OCI-LY3 (cell line): ENCODE measurements at regions not wholly inside any gene's neighbourhood (a gene's known extent, or its start where the extent isn't known, plus 50 kb on each side); places are given as distances from the start of the nearest gene placed in this dataset.

Experiments used
- H2AFZ ChIP-seq: fragments of 200-600, 300-600 bp; shearing (Covaris generic); 2 replicates; pipeline ENCODE4 v1.6.0; 2014; ENCODE audit warnings: antibody characterized with exemption, low read depth, low read length
- H3K27ac ChIP-seq: fragments of 200-600, 300-600 bp; sonication (generic); 2 replicates; pipeline ENCODE4 v1.5.1; 2014; ENCODE audit warnings: mild to moderate bottlenecking, low read length, moderate library complexity, mixed read lengths
- H3K27me3 ChIP-seq: fragments of 200-600, 300-600 bp; sonication (generic); 2 replicates; pipeline ENCODE4 v1.6.1; 2014; ENCODE audit warnings: low read depth, low read length, mixed read lengths
- H3K36me3 ChIP-seq: fragments of 200-600, 300-600 bp; sonication (generic); replicated peaks from 2 replicates; pipeline ENCODE3; 2014; ENCODE audit warnings: low read depth, low read length, mixed read lengths
- H3K4me1 ChIP-seq: fragments of 300-600, 200-600 bp; sonication (generic); 2 replicates; pipeline ENCODE4 v1.6.1; 2014; ENCODE audit warnings: low read length, mixed read lengths
- H3K4me2 ChIP-seq: fragments of 200-600, 300-600 bp; sonication (generic); 2 replicates; pipeline ENCODE4 v1.6.1; 2014; ENCODE audit warnings: low read length, mixed read lengths
- H3K4me3 ChIP-seq: fragments of 300-600, 200-600 bp; sonication (generic); 2 replicates; pipeline ENCODE4 v1.5.1; 2014; ENCODE audit warnings: antibody characterized with exemption, mild to moderate bottlenecking, low read length, moderate library complexity
- H3K79me2 ChIP-seq: fragments of 300-600, 200-600 bp; shearing (Covaris generic); 2 replicates; pipeline ENCODE4 v1.6.1; 2014; ENCODE audit warnings: mild to moderate bottlenecking, low read length, mixed read lengths
- H3K9ac ChIP-seq: fragments of 300-600, 200-600 bp; shearing (Covaris generic); 2 replicates; pipeline ENCODE4 v1.6.0; 2014; ENCODE audit warnings: mild to moderate bottlenecking, low read length, moderate library complexity
- H3K9me3 ChIP-seq: fragments of 200-600, 300-600 bp; shearing (Covaris generic); 2 replicates; pipeline ENCODE4 v1.6.1; 2014; ENCODE audit warnings: low read length, mixed read lengths; ENCODE audit not compliant: insufficient read depth
- H4K20me1 ChIP-seq: fragments of 200-600, 300-600 bp; sonication (generic); 2 replicates; pipeline ENCODE4 v1.6.1; 2016; ENCODE audit warnings: low read length, mixed read lengths; ENCODE audit not compliant: insufficient read depth
- EZH2phosphoT487 ChIP-seq: fragments of 200-600 bp; shearing (Covaris generic); IDR thresholded peaks from 2 replicates; pipeline ENCODE4 v1.6.1; 2018; ENCODE audit warnings: antibody characterized with exemption, mixed run types, low read depth
- TF ChIP-seq, protein P1 (sequence below): fragments of 200-600, 300-600 bp; sonication (generic); IDR thresholded peaks from 2 replicates; pipeline ENCODE4 v1.5.1; 2014; ENCODE audit warnings: antibody characterized with exemption, low read length, low read depth

DNA sequence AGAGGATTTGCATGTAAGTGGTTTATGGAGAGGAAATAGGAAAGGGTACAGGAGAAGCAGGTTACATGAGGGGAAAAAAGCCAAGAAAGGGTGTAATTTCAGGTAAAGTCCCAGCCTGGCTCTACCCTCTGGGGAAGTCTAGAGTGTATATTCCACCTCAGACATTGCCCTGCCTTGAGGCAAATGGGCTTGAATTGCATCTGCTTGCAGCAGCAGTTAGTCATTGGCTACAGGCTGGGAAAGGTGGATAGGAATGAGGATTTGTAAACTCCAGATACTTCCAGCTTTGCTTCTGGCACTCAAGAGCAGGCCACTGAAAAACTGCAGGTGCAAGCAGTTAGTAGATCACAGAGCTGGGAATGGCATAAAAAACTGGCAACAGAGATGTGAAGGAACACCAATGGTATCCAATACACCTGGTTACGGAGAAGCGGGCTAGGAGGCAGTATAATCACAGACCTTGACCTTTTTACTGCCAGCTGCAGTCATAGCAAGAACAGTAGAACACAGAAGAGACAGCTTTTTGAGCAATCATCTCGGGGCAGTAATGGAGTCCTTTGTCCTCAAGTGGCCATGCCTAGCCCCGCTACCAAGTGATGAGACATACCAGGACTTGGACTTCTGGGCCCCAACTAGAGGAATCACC lies 226.9 kb upstream of the NRIP1 start:
- Histone ChIP-seq H3K27ac (no peak overlapping the region), H3K27me3 (no peaks in the 10 kb centered on the region), H2AFZ (no peak overlapping the region), H4K20me1 (no peaks in the 10 kb centered on the region), H3K79me2 (no peaks in the 10 kb centered on the region), H3K4me1 (peaks cover 14% of the 10 kb centered on the region; the same call in 1 of the 2 replicates), H3K9me3 (no peaks in the 10 kb centered on the region), H3K9ac (no peak overlapping the region), H3K36me3 (no peaks in the 10 kb centered on the region), H3K4me2 (no peak overlapping the region), H3K4me3 (no peak overlapping the region)
- TF ChIP-seq EZH2phosphoT487, result no peak

DNA sequence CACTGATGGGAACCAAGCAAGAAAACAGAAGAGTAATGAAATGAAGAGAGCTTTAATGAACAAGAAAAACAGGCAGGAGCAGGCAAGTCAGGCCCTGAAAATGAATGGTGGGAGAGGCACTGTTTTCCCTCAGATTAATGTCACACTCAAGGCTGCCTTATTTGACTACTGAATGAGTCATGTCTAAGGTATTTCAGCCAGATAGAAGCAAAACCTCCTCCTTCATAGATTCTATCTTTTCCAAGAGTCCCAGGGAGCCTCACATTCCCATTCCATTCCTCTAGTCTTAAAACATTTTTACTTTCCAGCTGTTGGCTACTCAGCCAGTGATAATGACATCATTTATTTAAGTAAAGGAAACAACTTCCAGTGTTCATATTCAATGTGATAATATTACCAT lies 228.4 kb upstream of the NRIP1 start:
- Histone ChIP-seq H3K27me3 (no peaks in the 10 kb centered on the region), H3K9ac (no peak overlapping the region), H3K4me1 (peaks cover 14% of the 10 kb centered on the region; the same call in 1 of the 2 replicates), H3K9me3 (no peaks in the 10 kb centered on the region), H3K4me3 (no peak overlapping the region), H3K79me2 (no peaks in the 10 kb centered on the region), H3K27ac (no peak overlapping the region), H3K4me2 (no peak overlapping the region), H4K20me1 (no peaks in the 10 kb centered on the region), H2AFZ (no peak overlapping the region), H3K36me3 (no peaks in the 10 kb centered on the region)
- no peak for TF ChIP-seq EZH2phosphoT487
- TF ChIP-seq, protein P1, sequence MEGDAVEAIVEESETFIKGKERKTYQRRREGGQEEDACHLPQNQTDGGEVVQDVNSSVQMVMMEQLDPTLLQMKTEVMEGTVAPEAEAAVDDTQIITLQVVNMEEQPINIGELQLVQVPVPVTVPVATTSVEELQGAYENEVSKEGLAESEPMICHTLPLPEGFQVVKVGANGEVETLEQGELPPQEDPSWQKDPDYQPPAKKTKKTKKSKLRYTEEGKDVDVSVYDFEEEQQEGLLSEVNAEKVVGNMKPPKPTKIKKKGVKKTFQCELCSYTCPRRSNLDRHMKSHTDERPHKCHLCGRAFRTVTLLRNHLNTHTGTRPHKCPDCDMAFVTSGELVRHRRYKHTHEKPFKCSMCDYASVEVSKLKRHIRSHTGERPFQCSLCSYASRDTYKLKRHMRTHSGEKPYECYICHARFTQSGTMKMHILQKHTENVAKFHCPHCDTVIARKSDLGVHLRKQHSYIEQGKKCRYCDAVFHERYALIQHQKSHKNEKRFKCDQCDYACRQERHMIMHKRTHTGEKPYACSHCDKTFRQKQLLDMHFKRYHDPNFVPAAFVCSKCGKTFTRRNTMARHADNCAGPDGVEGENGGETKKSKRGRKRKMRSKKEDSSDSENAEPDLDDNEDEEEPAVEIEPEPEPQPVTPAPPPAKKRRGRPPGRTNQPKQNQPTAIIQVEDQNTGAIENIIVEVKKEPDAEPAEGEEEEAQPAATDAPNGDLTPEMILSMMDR, result no peak

DNA sequence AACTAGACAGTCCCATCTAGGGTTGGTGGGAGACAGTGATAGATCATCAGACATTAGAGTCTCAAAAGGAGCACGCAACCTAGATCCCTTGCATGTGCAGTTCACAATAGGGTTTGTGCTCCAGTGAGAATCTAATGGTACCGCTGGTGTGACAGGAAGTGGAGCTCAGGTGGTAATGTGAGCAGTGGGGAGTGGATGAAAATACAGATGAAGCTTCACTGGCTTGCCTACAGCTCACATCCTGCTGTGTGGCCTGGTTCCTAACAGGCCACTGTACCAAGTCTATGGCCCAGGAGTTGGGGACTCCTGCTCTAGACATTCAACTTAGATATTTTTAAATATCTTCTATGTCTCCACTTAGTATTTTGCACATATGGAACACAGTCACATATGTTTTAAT lies 231.1 kb upstream of the NRIP1 start:
- no peak overlapping the region for H3K27ac ChIP-seq

DNA sequence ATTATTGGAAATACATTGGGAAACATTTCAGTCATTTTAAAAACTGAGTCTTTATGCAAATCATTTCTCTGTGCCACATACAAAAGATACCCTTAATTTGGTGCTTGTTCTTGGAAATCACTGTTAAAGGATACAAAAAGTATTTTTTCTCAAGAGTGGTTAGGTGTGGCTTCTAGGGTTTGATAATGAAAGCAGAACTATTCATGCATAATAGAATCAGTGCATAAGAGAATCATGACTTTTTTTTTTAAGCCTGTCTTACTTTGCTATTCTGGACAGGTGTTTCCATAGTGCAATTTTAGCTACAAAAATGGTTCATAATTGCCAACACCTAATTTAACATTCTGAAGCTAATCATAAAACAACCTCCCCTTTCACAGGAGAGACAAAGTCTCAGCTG lies 233.0 kb upstream of the NRIP1 start:
- Histone ChIP-seq H3K4me2 (no peak overlapping the region), H3K27me3 (no peaks in the 10 kb centered on the region), H4K20me1 (no peaks in the 10 kb centered on the region), H3K4me3 (no peak overlapping the region), H3K9me3 (0 out of 2 replicates have a peak, but pooled peaks cover 6% of the 10 kb centered on the region), H3K9ac (no peak overlapping the region), H3K4me1 (no peaks in the 10 kb centered on the region; the same call in 1 of the 2 replicates), H2AFZ (no peak overlapping the region), H3K79me2 (no peaks in the 10 kb centered on the region), H3K36me3 (no peaks in the 10 kb centered on the region), H3K27ac (no peak overlapping the region)
- TF ChIP-seq EZH2phosphoT487, result no peak
- TF ChIP-seq, protein P1, result no peak

More for the DNA sequence above, 231.1 kb upstream of the NRIP1 start:
- no peak overlapping the region for H2AFZ ChIP-seq
- no peak for TF ChIP-seq EZH2phosphoT487
- TF ChIP-seq, protein P1, result no peak
- 0 out of 2 replicates have a peak, but pooled peaks cover 4% of the 10 kb centered on the region for H3K9me3 ChIP-seq
- H3K4me3 ChIP-seq, result no peak overlapping the region
- H3K79me2 ChIP-seq, result no peaks in the 10 kb centered on the region
- H3K36me3 ChIP-seq, result no peaks in the 10 kb centered on the region
- H3K27me3 ChIP-seq, result no peaks in the 10 kb centered on the region
- peaks cover 12% of the 10 kb centered on the region; the same call in 1 of the 2 replicates for H3K4me1 ChIP-seq
- H3K4me2 ChIP-seq, result no peak overlapping the region
- no peaks in the 10 kb centered on the region for H4K20me1 ChIP-seq
- H3K9ac ChIP-seq, result no peak overlapping the region
